Stimulated activated CD8-positive, alpha-beta memory T cell treated with anti-CD3 and anti-CD28 coated beads, Interleukin-15, amount 100 ng/mL, for 4 hours (primary cell): ENCODE measurements at regions not wholly inside any gene's neighbourhood (a gene's known extent, or its start where the extent isn't known, plus 50 kb on each side); places are given as distances from the start of the nearest gene placed in this dataset.
"Not testable (repeated sequence)": the region's sequence is repeated elsewhere in the genome, so short reads cannot be mapped to it uniquely, and the experiment has no call there.

Experiments
- DNase-seq, 2 donors: peaks; one replicate each; pipeline ENCODE4 v3.0.0-alpha.2; 2020; ENCODE audit warnings: low read depth in 2 of 2

- no peak for DNase-seq
Observed at GRCh38 chr14:65962952-65963351, 523.2 kb upstream of the CCDC196 start.

DNA sequence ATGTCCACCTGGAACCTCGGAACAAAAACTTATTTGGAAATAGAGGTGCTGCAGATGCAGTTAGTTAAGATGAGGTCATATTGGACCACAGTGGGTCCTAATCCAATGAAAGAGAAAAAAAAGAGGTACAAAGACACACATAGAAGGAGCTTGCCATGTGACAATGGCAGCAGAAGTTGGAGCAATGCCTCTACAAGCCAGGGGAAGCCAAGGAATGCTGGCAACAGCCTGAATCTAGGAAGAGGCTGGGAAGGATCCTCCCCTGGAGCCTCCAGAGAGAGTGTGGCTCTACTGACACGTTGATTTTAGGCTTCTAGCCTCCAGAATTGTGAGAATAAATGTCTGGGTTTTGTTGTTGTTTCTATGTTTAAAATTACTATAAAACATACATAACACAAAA is 521.8 kb upstream of the CCDC196 start:
- no peak for DNase-seq

- no peak for DNase-seq
Observed at GRCh38 chr14:65966188-65966587, 520.0 kb upstream of the CCDC196 start.

- no peak for DNase-seq
Observed at GRCh38 chr14:65972346-65972870, 513.8 kb upstream of the CCDC196 start.

- DNase-seq: no peak
Observed at GRCh38 chr14:65972891-65973290, 513.3 kb upstream of the CCDC196 start.

GRCh38 chr14:65975865-65976264 is 510.3 kb upstream of the CCDC196 start:
- DNase-seq: no peak

- DNase-seq: no peak
Observed at GRCh38 chr14:65976761-65977404, 509.3 kb upstream of the CCDC196 start.

- no peak for DNase-seq
Observed at GRCh38 chr14:65981192-65981843, 504.9 kb upstream of the CCDC196 start.

DNA sequence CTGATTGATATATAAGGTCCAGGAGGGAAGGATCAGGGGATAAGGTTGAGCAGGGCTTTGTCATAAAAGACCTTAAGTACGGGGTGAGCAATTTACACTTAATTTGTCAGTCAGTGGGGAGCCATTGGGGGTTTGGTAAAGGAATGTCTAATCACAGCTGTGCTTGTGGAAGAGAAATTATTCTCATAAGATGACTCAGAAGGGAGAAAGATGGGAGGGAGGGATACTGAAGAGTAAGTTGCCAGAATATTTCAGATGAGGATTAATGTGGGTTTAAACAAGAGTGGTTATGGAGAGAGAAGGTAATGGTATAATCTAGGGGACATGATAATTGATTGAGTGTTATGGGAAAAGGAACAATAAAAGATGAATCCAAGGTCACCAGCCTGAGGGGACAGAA is 500.1 kb upstream of the CCDC196 start:
- no peak for DNase-seq

DNA sequence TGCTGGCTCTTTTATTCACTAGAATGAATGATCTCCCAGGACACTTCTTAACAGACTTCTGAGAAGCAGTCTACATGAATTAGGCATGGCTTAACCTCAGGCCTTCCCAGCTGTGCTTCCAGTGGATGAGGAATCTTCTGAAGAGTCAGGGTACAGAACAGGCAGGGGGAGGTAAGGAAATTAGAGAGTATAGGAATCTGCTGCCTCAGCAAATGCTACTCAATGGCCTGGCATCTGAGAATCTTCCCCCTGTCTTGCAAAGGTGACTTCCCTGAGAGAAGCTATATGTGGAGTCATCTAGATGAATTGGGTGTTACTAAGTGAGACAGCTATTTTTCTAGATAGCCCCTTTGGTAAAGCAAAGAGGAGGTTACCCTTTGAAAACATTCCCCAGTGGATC is 496.2 kb upstream of the CCDC196 start:
- no peak for DNase-seq

GRCh38 chr14:65991104-65991503 is 495.1 kb upstream of the CCDC196 start:
- DNase-seq: no peak

GRCh38 chr14:65991935-65992334 is 494.2 kb upstream of the CCDC196 start:
- not testable (repeated sequence) for DNase-seq

GRCh38 chr14:65993103-65993502 is 493.1 kb upstream of the CCDC196 start:
- DNase-seq: no peak

- DNase-seq: no peak
Observed at GRCh38 chr14:65993996-65994395, 492.2 kb upstream of the CCDC196 start.

GRCh38 chr14:65997347-65997746 is 488.8 kb upstream of the CCDC196 start:
- DNase-seq: no peak

DNA sequence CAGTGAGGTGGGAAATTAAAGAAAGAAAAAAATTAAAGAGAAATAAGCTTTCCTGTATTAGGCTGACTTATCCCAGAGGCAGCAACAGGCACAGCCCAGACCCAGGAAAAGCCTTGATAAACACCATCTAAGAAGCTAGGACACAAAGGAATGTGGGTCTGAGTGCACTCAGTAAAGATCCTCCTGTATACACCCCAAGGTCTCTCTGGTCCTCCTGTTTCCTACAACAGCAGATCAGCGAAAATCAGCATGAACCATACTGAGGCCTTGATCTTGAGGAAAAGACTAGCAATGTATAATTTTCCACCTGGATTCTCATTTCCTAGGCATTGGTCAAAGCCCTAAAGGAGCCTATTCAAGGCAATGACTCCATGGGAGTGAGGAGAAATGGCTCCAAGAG is 486.3 kb upstream of the CCDC196 start:
- DNase-seq: no peak

DNA sequence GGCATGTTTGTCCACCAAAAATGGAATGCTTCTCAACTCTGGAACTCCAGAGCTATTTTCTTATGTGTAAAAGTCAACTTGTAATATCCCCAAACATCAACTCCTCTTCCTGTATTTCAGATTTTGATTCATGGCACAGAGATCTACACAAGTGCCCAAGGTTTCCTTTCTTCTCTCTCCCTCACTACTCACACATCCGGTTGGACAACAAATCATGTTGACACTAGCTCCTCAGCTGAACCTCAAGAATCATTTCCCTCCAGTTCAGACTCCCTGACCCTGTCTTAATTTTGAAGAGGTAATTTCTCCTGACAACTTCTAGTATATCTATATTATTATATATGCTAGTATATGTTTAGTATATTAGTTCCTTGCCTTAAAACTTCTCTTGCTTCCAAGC is 485.4 kb upstream of the CCDC196 start:
- DNase-seq: no peak

DNA sequence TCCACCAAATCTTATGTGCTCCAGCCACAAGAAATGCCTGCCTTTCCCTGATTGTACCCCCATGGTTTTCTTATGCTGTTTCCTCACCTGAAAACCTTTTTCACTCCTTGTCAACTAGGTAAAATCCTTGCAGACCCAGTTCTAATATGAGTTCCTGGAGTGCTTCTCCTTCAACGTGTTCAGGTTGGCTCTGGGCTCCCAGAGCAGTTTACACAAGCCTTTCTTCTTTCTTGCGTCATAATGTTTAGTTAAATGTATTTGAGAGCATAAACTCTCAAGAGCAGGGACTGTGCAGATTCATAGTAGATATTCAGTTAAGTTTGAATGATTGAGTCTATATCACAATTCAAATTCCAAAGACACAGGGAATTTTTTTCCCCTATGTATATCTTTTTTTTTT is 484.8 kb upstream of the CCDC196 start:
- no peak for DNase-seq

DNA sequence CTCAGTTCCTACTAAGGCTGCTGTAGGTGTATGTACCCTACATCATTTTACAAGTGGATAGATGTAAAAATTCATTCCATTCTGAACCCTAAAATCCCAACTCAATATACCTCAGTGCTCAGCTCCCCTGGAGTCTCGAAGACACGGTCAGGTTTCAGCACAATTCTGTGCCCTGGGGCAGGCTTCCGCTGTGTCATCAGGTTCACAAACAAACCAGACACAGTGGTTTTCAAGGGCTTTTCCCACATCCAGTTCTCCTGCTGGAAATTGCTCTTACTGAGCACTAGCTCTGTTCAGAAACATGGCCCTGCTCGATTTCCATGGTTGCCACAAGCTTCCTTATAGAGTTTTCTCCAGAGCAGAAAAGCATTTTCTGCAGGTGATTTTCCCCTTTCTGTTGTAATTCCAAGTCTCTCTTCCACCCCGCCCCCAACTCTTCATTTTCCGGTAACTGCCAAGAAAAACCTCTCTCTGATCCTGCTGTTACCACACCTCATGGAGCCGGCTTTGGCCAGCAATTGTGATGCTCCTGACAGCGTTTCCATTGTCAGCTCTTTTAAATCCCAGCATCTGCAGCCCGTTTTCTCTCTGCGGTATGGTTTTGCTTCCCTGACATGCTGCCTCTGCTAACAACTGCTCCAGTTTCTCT is 483.0 kb upstream of the CCDC196 start:
- no peak for DNase-seq

- DNase-seq: no peak
Observed at GRCh38 chr14:66005900-66006434, 480.2 kb upstream of the CCDC196 start.

DNA sequence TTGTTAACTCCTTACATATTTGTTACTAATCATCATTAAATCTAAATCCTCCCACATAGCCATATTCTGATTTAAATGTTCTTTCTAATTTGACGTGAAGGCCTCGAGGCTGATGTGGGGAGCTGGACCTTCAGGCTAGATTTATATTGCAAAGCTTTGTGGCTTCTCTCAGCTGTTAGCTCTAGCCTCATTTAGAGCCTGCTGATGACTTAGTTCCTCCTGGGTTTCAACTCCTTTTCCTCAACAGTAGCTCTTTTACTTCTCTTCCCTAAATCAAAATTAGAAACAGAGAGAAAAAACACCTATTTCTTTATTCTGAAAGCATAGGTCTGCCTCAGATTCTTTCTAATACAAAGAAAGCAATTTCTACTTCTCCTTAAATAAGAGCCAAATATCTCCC is 477.5 kb upstream of the CCDC196 start:
- DNase-seq: no peak

DNA sequence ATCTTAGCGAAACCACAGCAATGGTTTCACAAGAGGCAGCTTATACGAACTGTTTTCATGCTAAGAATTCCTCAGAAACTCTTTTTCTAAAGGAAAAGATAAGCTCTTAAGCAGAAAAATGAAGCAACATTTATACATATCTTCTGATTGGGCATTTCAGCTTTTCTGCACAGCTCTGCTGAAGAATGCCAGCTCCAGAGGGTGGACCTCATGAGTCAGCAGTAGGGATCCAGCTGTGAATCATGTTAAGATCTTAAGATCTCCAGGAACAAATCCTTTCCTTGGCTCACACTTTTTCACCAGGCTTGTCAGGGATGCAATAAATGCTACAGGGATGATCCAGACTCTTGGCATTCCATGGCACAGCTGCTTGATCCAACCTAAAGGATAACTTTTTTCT is 477.1 kb upstream of the CCDC196 start:
- no peak for DNase-seq

DNA sequence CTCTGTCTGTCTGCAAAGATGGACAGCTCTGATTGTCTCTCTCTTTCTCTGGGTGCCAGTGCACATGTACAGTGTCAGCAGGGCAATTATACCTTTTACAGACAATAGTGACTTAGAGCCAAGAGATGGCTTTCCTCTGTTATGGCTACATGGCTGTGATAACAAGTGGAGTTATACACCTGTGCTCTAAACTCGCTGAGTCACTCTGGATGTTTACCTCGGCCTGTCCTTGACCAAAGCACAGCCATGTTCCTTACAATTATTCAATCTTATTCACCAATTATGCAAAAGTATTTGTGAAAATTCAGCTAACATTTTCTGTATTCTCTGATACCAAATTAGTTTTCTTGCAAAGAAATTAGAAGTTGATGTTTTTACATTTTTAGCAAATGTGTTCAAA is 475.5 kb upstream of the CCDC196 start:
- DNase-seq: no peak
